ENCODE measurements at regions not wholly inside any gene's neighbourhood (a gene's known extent, or its start where the extent isn't known, plus 50 kb on each side); places are given as distances from the start of the nearest gene placed in this dataset.

GRCh38 chr2:118667964-118668363, 179.5 kb downstream of the EN1 start:
- H2AFZ ChIP-seq (ENCODE audit: low read length) = no peak overlapping the region
- no peaks in the 10 kb centered on the region for H3K9me2 ChIP-seq (replicated peaks; ENCODE audit: low read depth, low read length)
- TF ChIP-seq CTCF (conservative IDR thresholded peaks at IDR 0.05; ENCODE audit: low read length) = no peak
- no peak for TF ChIP-seq EZH2phosphoT487 (IDR thresholded peaks at IDR 0.05; ENCODE audit: borderline replicate concordance)
- no peak overlapping the region for H3K4me3 ChIP-seq (ENCODE audit: low read length, poor library complexity, severe bottlenecking)
- H3K36me3 ChIP-seq (ENCODE audit: insufficient read depth, low read length) = no peaks in the 10 kb centered on the region
- H3F3A ChIP-seq (ENCODE audit: low read depth) = no peaks in the 10 kb centered on the region
- no peaks in the 10 kb centered on the region for H3K27me3 ChIP-seq (ENCODE audit: insufficient read depth, low read length, poor library complexity, severe bottlenecking)
- H3K4me1 ChIP-seq (ENCODE audit: insufficient read depth, low read length, poor library complexity, severe bottlenecking) = no peaks in the 10 kb centered on the region
- H3K9me3 ChIP-seq (ENCODE audit: insufficient read depth, low read depth, low read length) = no peaks in the 10 kb centered on the region
- H3K9ac ChIP-seq (ENCODE audit: low read depth, low read length, poor library complexity, severe bottlenecking) = no peak overlapping the region
- no peaks in the 10 kb centered on the region for H4K20me1 ChIP-seq (ENCODE audit: insufficient read depth, low read length, poor library complexity, severe bottlenecking)
- no peak overlapping the region for H3K4me2 ChIP-seq (ENCODE audit: low read depth, low read length, poor library complexity, severe bottlenecking)
- H3K79me2 ChIP-seq (ENCODE audit: insufficient read depth, low read length) = no peaks in the 10 kb centered on the region

- no peaks in the 10 kb centered on the region for H3K79me2 ChIP-seq (ENCODE audit: insufficient read depth, low read length)
- H3K27me3 ChIP-seq (ENCODE audit: insufficient read depth, low read length, poor library complexity, severe bottlenecking) = no peaks in the 10 kb centered on the region
- no peak overlapping the region for H3K4me2 ChIP-seq (ENCODE audit: low read depth, low read length, poor library complexity, severe bottlenecking)
- H3K4me1 ChIP-seq (ENCODE audit: insufficient read depth, low read length, poor library complexity, severe bottlenecking) = no peaks in the 10 kb centered on the region
- TF ChIP-seq EZH2phosphoT487 (IDR thresholded peaks at IDR 0.05; ENCODE audit: borderline replicate concordance) (no peak), CTCF (conservative IDR thresholded peaks at IDR 0.05; ENCODE audit: low read length) (no peak)
- H3K4me3 ChIP-seq (ENCODE audit: low read length, poor library complexity, severe bottlenecking) = no peak overlapping the region
- no peaks in the 10 kb centered on the region for H3F3A ChIP-seq (ENCODE audit: low read depth)
- no peak overlapping the region for H3K9ac ChIP-seq (ENCODE audit: low read depth, low read length, poor library complexity, severe bottlenecking)
- no peaks in the 10 kb centered on the region for H3K9me3 ChIP-seq (ENCODE audit: insufficient read depth, low read depth, low read length)
- H3K36me3 ChIP-seq (ENCODE audit: insufficient read depth, low read length) = no peaks in the 10 kb centered on the region
- H2AFZ ChIP-seq (ENCODE audit: low read length) = no peak overlapping the region
- no peaks in the 10 kb centered on the region for H3K9me2 ChIP-seq (replicated peaks; ENCODE audit: low read depth, low read length)
- H4K20me1 ChIP-seq (ENCODE audit: insufficient read depth, low read length, poor library complexity, severe bottlenecking) = no peaks in the 10 kb centered on the region
Measured at GRCh38 chr2:118667348-118667747, 180.1 kb downstream of the EN1 start.

DNA sequence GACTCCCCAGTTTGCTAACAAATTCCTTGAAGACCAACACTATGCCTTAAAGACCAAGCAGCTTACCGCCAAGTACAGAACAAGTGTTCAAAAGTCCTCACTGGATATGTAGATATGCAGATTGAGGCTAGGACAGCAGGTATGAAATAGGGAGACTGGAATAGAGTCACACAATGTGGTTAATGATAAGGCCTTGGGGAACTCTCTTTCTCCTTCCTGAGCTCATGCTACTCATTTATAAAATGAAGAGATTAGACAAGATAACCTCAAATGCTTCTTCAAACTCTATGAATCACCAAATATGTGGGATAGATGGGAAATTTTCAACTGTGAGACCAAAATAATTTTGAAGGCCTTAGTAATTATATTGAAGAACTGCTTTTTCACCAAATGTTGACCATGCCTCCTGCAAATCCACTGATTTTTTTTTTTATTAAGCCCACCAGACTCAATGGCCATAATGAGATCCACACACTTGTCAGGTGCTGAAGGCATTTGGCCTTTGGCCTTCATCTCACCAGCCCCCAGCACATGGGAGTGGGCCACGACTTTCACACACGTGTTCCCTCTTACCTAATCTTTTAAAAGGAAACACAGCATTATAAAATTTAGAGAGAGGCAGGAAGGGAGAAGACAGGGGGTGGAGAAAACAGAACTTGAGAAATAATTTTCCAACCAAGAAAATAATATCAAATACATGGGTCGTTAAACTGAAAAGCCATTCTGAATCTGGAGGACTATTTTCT, 181.5 kb downstream of the EN1 start:
- no peaks in the 10 kb centered on the region for H3K4me1 ChIP-seq (ENCODE audit: insufficient read depth, low read length, poor library complexity, severe bottlenecking)
- H3K9me2 ChIP-seq (replicated peaks; ENCODE audit: low read depth, low read length) = no peaks in the 10 kb centered on the region
- H4K20me1 ChIP-seq (ENCODE audit: insufficient read depth, low read length, poor library complexity, severe bottlenecking) = no peaks in the 10 kb centered on the region
- H3K27me3 ChIP-seq (ENCODE audit: insufficient read depth, low read length, poor library complexity, severe bottlenecking) = no peaks in the 10 kb centered on the region
- H3K4me3 ChIP-seq (ENCODE audit: low read length, poor library complexity, severe bottlenecking) = no peak overlapping the region
- H2AFZ ChIP-seq (ENCODE audit: low read length) = no peak overlapping the region
- H3K9ac ChIP-seq (ENCODE audit: low read depth, low read length, poor library complexity, severe bottlenecking) = no peak overlapping the region
- no peaks in the 10 kb centered on the region for H3K79me2 ChIP-seq (ENCODE audit: insufficient read depth, low read length)
- TF ChIP-seq CTCF (conservative IDR thresholded peaks at IDR 0.05; ENCODE audit: low read length) = no peak
- no peaks in the 10 kb centered on the region for H3K9me3 ChIP-seq (ENCODE audit: insufficient read depth, low read depth, low read length)
- H3F3A ChIP-seq (ENCODE audit: low read depth) = no peaks in the 10 kb centered on the region
- no peak overlapping the region for H3K4me2 ChIP-seq (ENCODE audit: low read depth, low read length, poor library complexity, severe bottlenecking)
- no peaks in the 10 kb centered on the region for H3K36me3 ChIP-seq (ENCODE audit: insufficient read depth, low read length)
